Stomach (tissue), 8 donors: ENCODE measurements at regions not wholly inside any gene's neighbourhood (a gene's known extent, or its start where the extent isn't known, plus 50 kb on each side); places are given as distances from the start of the nearest gene placed in this dataset.
"Not testable (repeated sequence)": the region's sequence is repeated elsewhere in the genome, so short reads cannot be mapped to it uniquely, and the experiment has no call there.

Source experiments
- DNase-seq, 2 donors: peaks; one replicate each; pipeline versions ENCODE4 v3.0.0 to v3.0.0-alpha.2; 2013 to 2019
- H3K27ac ChIP-seq, 5 donors: fragments of 200-600 bp in 4 of 5; sonication (generic) in 4 of 5; one replicate each; pipeline ENCODE4 v1.5.1; 2013 to 2019; ENCODE audit warnings: mild to moderate bottlenecking in 1 of 5, moderate library complexity in 1 of 5
- H3K27me3 ChIP-seq, 3 donors: fragments of 200-600 bp; sonication (generic); one replicate each; pipeline ENCODE4 v1.5.1; 2017 to 2019; ENCODE audit warnings: mixed run types in 1 of 3
- H3K36me3 ChIP-seq, 4 donors: fragments of 200-600 bp; sonication (generic); 1 replicate in 3 of 4; 2 replicates in 1 of 4; pipeline ENCODE4 v1.5.1; 2016 to 2019
- H3K4me1 ChIP-seq, 4 donors: fragments of 200-600 bp; sonication (generic); one replicate each; pipeline ENCODE4 v1.5.1; 2016 to 2019
- H3K4me3 ChIP-seq, 4 donors: fragments of 200-600 bp; sonication (generic) in 3 of 4; one replicate each; pipeline ENCODE4 v1.5.1; 2016 to 2019; ENCODE audit warnings: mild to moderate bottlenecking in 1 of 4
- H3K9me3 ChIP-seq, 4 donors: fragments of 200-600 bp; sonication (generic); one replicate each; pipeline ENCODE4 v1.5.1; 2016 to 2019
- CTCF ChIP-seq, 7 experiments: fragments of 450-650 bp in 4 of 7; fragments of 200-600 bp in 3 of 7; sonication (generic) in 3 of 7; IDR thresholded peaks; one replicate each; pipeline ENCODE4 v1.5.1; 2016 to 2019; ENCODE audit warnings: antibody characterized with exemption in 7 of 7, control low read depth in 2 of 7, mild to moderate bottlenecking in 1 of 7
- EP300 ChIP-seq: sonication (generic); formaldehyde crosslinking; IDR thresholded peaks from one replicate; pipeline ENCODE4 v1.6.1; 2017; ENCODE audit warnings: antibody characterized with exemption
- POLR2A ChIP-seq, 4 donors: fragments of 450-650 bp; IDR thresholded peaks; one replicate each; pipeline ENCODE4 v1.6.1; 2016; ENCODE audit warnings: antibody characterized with exemption in 4 of 4, control low read depth in 2 of 4, mild to moderate bottlenecking in 1 of 4, moderate library complexity in 1 of 4
- POLR2AphosphoS5 ChIP-seq, 3 donors: sonication (generic); formaldehyde crosslinking; IDR thresholded peaks; one replicate each; pipeline ENCODE4 v1.6.1; 2016; ENCODE audit warnings: antibody characterized with exemption in 3 of 3
- WGBS, 5 donors: extraction: QIAGEN DNeasy Blood & Tissue Kit in 3 of 5; methylation state at CpG; one replicate each; pipeline versions ENCODE4 v1.1.5 to v1.1.7; 2013 to 2018; 5-methylcytosine and 5-hydroxymethylcytosine counted together
- intact Hi-C: fragments of 100-400 bp; cut with DNase I; formaldehyde crosslinking; loops from one replicate; pipeline ENCODE4 v1.15.1; 2023; ENCODE audit warnings: low total_unique reads
- donor health status: healthy with polysubstance abuse.
- donor health status: Bipolar disorder and iron deficiency.
- donor health status: healthy.

GRCh38 chr5:57085306-57086081, 88.4 kb upstream of the GPBP1 start:
- TF ChIP-seq CTCF (IDR thresholded peaks at IDR 0.05): no peak
- TF ChIP-seq EP300: no peak
- no peak for TF ChIP-seq POLR2A (IDR thresholded peaks at IDR 0.05)
- no peak for TF ChIP-seq POLR2AphosphoS5 (IDR thresholded peaks at IDR 0.05)
- Histone ChIP-seq H3K27me3 (no peaks in the 10 kb centered on the region), H3K4me3 (no peak overlapping the region), H3K27ac (no peak overlapping the region), H3K36me3 (no peaks in the 10 kb centered on the region), H3K4me1 (no peaks in the 10 kb centered on the region), H3K9me3 (no peaks in the 10 kb centered on the region)
- no peak for DNase-seq
- 80 to 97% (median 86%) methylated on average over 3 of the region's 3 CpGs for WGBS, 5 donors
- intact Hi-C loops: no loop called here

GRCh38 chr5:57087947-57088346, 85.9 kb upstream of the GPBP1 start:
- H3K4me1 ChIP-seq, intact Hi-C loops, H3K27me3 ChIP-seq, H3K36me3 ChIP-seq, H3K9me3 ChIP-seq, H3K4me3 ChIP-seq, H3K27ac ChIP-seq, DNase-seq: not testable (repeated sequence)
- WGBS, 5 donors: 90 to 100% (median 96%) methylated on average over 1 of the region's 1 CpG

GRCh38 chr5:57094753-57095683, 78.8 kb upstream of the GPBP1 start:
- intact Hi-C loops: no loop called here
- 63 to 84% (median 67%) methylated on average over 8 to 10 of the region's 10 CpGs for WGBS, 5 donors
- TF ChIP-seq CTCF (IDR thresholded peaks at IDR 0.05) (no peak), EP300 (no peak), POLR2AphosphoS5 (IDR thresholded peaks at IDR 0.05) (no peak), POLR2A (IDR thresholded peaks at IDR 0.05) (no peak)

GRCh38 chr5:57097526-57097925, 76.3 kb upstream of the GPBP1 start:
- Histone ChIP-seq H3K36me3 (no peaks in the 10 kb centered on the region), H3K4me1 (no peaks in the 10 kb centered on the region), H3K4me3 (no peak overlapping the region), H3K27me3 (no peaks in the 10 kb centered on the region), H3K27ac (no peak overlapping the region), H3K9me3 (peaks cover 0 to 28% (median 20%) of the 10 kb centered on the region in 4 donors)
- intact Hi-C loops: no loop called here
- TF ChIP-seq CTCF (IDR thresholded peaks at IDR 0.05) (no peak), POLR2A (IDR thresholded peaks at IDR 0.05) (no peak), EP300 (no peak), POLR2AphosphoS5 (IDR thresholded peaks at IDR 0.05) (no peak)
- WGBS, 5 donors: 89 to 91% (median 90%) methylated on average over 8 of the region's 8 CpGs
- DNase-seq: no peak

More at GRCh38 chr5:57094753-57095683, 78.8 kb upstream of the GPBP1 start:
- peak; percentile 30 to 50 for DNase-seq
- no peaks in the 10 kb centered on the region for H3K27me3 ChIP-seq
- no peaks in the 10 kb centered on the region for H3K36me3 ChIP-seq
- H3K9me3 ChIP-seq: peaks cover 0 to 28% (median 20%) of the 10 kb centered on the region in 4 donors
- no peak overlapping the region for H3K27ac ChIP-seq
- no peaks in the 10 kb centered on the region for H3K4me1 ChIP-seq
- no peak overlapping the region for H3K4me3 ChIP-seq
